Gastroesophageal sphincter (tissue), 3 donors: ENCODE measurements at regions not wholly inside any gene's neighbourhood (a gene's known extent, or its start where the extent isn't known, plus 50 kb on each side); places are given as distances from the start of the nearest gene placed in this dataset.

Experiments
- EP300 ChIP-seq: sonication (generic); formaldehyde crosslinking; IDR thresholded peaks from one replicate; pipeline ENCODE4 v1.6.1; 2017; ENCODE audit warnings: antibody characterized with exemption, mild to moderate bottlenecking
- POLR2A ChIP-seq, 2 donors: fragments of 450-650 bp; IDR thresholded peaks; one replicate each; pipeline ENCODE4 v1.6.1; 2017; ENCODE audit warnings: antibody characterized with exemption in 2 of 2, mild to moderate bottlenecking in 2 of 2, moderate library complexity in 1 of 2
- POLR2AphosphoS5 ChIP-seq: sonication (generic); formaldehyde crosslinking; IDR thresholded peaks from one replicate; pipeline ENCODE4 v1.6.1; 2017; ENCODE audit warnings: antibody characterized with exemption
- TF ChIP-seq, protein P1 (sequence below), 4 experiments: fragments of 200-600 bp in 2 of 4; fragments of 450-650 bp in 2 of 4; sonication (generic) in 1 of 4; IDR thresholded peaks; one replicate each; pipeline ENCODE4 v1.5.1; 2017 to 2019; ENCODE audit warnings: antibody characterized with exemption in 4 of 4, mild to moderate bottlenecking in 2 of 4, moderate library complexity in 2 of 4

DNA sequence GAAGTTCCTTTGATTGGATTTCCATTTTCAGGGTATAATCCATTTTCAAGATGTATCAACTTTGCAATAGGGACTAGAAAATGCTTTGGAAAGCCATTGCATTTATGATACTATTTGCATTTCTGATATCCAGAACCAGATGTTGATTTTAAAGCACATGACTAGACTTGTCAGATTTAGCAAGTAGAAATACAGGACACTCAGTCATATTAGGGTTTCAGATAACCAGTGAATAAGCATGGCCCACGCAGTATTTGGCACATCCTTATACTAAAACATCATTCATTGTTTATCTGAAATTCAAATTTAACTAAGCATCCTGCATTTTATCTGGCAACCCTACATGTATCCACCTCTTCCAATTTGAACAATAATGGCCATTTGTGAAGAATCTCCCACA is 113.3 kb upstream of the DPT start:
- TF ChIP-seq, protein P1, sequence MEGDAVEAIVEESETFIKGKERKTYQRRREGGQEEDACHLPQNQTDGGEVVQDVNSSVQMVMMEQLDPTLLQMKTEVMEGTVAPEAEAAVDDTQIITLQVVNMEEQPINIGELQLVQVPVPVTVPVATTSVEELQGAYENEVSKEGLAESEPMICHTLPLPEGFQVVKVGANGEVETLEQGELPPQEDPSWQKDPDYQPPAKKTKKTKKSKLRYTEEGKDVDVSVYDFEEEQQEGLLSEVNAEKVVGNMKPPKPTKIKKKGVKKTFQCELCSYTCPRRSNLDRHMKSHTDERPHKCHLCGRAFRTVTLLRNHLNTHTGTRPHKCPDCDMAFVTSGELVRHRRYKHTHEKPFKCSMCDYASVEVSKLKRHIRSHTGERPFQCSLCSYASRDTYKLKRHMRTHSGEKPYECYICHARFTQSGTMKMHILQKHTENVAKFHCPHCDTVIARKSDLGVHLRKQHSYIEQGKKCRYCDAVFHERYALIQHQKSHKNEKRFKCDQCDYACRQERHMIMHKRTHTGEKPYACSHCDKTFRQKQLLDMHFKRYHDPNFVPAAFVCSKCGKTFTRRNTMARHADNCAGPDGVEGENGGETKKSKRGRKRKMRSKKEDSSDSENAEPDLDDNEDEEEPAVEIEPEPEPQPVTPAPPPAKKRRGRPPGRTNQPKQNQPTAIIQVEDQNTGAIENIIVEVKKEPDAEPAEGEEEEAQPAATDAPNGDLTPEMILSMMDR (IDR thresholded peaks at IDR 0.05) = no peak
- TF ChIP-seq EP300 (no peak), POLR2A (IDR thresholded peaks at IDR 0.05) (no peak), POLR2AphosphoS5 (no peak)
